HUES64 (cell line): ENCODE measurements at regions not wholly inside any gene's neighbourhood (a gene's known extent, or its start where the extent isn't known, plus 50 kb on each side); places are given as distances from the start of the nearest gene placed in this dataset.

Experiments used
- H3K27ac ChIP-seq: 2 replicates; pipeline ENCODE4 v1.7.0; 2013; ENCODE audit warnings: low read depth, low read length, inconsistent platforms
- H3K27me3 ChIP-seq: 2 replicates; pipeline ENCODE4 v1.6.1; 2013; ENCODE audit warnings: mild to moderate bottlenecking, low read length; ENCODE audit not compliant: insufficient read depth
- H3K36me3 ChIP-seq: 2 replicates; pipeline ENCODE4 v1.6.1; 2013; ENCODE audit warnings: mild to moderate bottlenecking, low read length; ENCODE audit not compliant: insufficient read depth
- H3K4me1 ChIP-seq: 2 replicates; pipeline ENCODE4 v1.6.1; 2013; ENCODE audit warnings: mild to moderate bottlenecking, low read length, moderate library complexity; ENCODE audit not compliant: insufficient read depth
- H3K4me3 ChIP-seq: 2 replicates; pipeline ENCODE4 v1.5.1; 2013; ENCODE audit warnings: mild to moderate bottlenecking, low read length, moderate library complexity
- H3K9ac ChIP-seq: 2 replicates; pipeline ENCODE4 v1.6.1; 2013; ENCODE audit warnings: mild to moderate bottlenecking, low read depth, low read length
- H3K9me3 ChIP-seq: 2 replicates; pipeline ENCODE4 v1.6.1; 2013; ENCODE audit warnings: low read depth, low read length; ENCODE audit not compliant: insufficient read depth
- WGBS: fragments of 150-250, 120-280 bp; methylation state at CpG from one replicate; pipeline ENCODE4 v1.1.7; 2013; ENCODE audit warnings: missing lambda C conversion rate; 5-methylcytosine and 5-hydroxymethylcytosine counted together

GRCh38 chr4:186351668-186352194 lies 85.7 kb downstream of the F11 start:
- H3K27me3 ChIP-seq = peaks cover 31% of the 10 kb centered on the region

GRCh38 chr4:186348433-186348832 lies 82.4 kb downstream of the F11 start:
- H3K9ac ChIP-seq = no peak overlapping the region

More at GRCh38 chr4:186351668-186352194, 85.7 kb downstream of the F11 start:
- 94% methylated on average over 7 of the region's 7 CpGs for WGBS
- Histone ChIP-seq H3K36me3 (no peaks in the 10 kb centered on the region), H3K27ac (no peak overlapping the region), H3K4me1 (peaks cover 3% of the 10 kb centered on the region; the same call in 1 of the 2 replicates), H3K4me3 (no peak overlapping the region), H3K9ac (no peak overlapping the region), H3K9me3 (no peaks in the 10 kb centered on the region)

GRCh38 chr4:186347743-186348142 lies 81.8 kb downstream of the F11 start:
- H3K9me3 ChIP-seq = no peaks in the 10 kb centered on the region
- H3K27me3 ChIP-seq = peaks cover 70% of the 10 kb centered on the region
- H3K4me3 ChIP-seq = no peak overlapping the region
- WGBS = 83% methylated on average over 12 of the region's 12 CpGs
- H3K36me3 ChIP-seq = no peaks in the 10 kb centered on the region
- H3K9ac ChIP-seq = no peak overlapping the region
- H3K27ac ChIP-seq = no peak overlapping the region
- H3K4me1 ChIP-seq = peaks cover 9% of the 10 kb centered on the region; the same call in 1 of the 2 replicates

More at GRCh38 chr4:186348433-186348832, 82.4 kb downstream of the F11 start:
- Histone ChIP-seq H3K4me3 (no peak overlapping the region), H3K27me3 (peaks cover 63% of the 10 kb centered on the region), H3K27ac (no peak overlapping the region), H3K9me3 (no peaks in the 10 kb centered on the region), H3K36me3 (no peaks in the 10 kb centered on the region), H3K4me1 (peaks cover 9% of the 10 kb centered on the region; the same call in 1 of the 2 replicates)
- WGBS = 79% methylated on average over 10 of the region's 10 CpGs

- H3K36me3 ChIP-seq = no peaks in the 10 kb centered on the region
- H3K27ac ChIP-seq = no peak overlapping the region
- 0 out of 2 replicates have a peak, but pooled peaks cover 6% of the 10 kb centered on the region for H3K4me1 ChIP-seq
- no peaks in the 10 kb centered on the region for H3K9me3 ChIP-seq
- H3K9ac ChIP-seq = no peak overlapping the region
- H3K27me3 ChIP-seq = peaks cover 95% of the 10 kb centered on the region
- WGBS = 17% methylated on average over 3 of the region's 3 CpGs
- H3K4me3 ChIP-seq = no peak overlapping the region
Observed at GRCh38 chr4:186345184-186345583, 79.2 kb downstream of the F11 start.

GRCh38 chr4:186342582-186342981 lies 76.6 kb downstream of the F11 start:
- Histone ChIP-seq H3K9me3 (no peaks in the 10 kb centered on the region), H3K36me3 (no peaks in the 10 kb centered on the region), H3K4me1 (0 out of 2 replicates have a peak, but pooled peaks cover 6% of the 10 kb centered on the region), H3K27ac (no peak overlapping the region), H3K27me3 (peaks cover 76% of the 10 kb centered on the region), H3K9ac (no peak overlapping the region), H3K4me3 (no peak overlapping the region)
- WGBS = 88% methylated on average over 5 of the region's 5 CpGs

- no peaks in the 10 kb centered on the region for H3K9me3 ChIP-seq
- peaks cover 67% of the 10 kb centered on the region for H3K27me3 ChIP-seq
- WGBS = 95% methylated on average over 5 of the region's 5 CpGs
- H3K4me3 ChIP-seq = no peak overlapping the region
- H3K4me1 ChIP-seq = 0 out of 2 replicates have a peak, but pooled peaks cover 6% of the 10 kb centered on the region
- no peak overlapping the region for H3K9ac ChIP-seq
- no peak overlapping the region for H3K27ac ChIP-seq
- H3K36me3 ChIP-seq = no peaks in the 10 kb centered on the region
Observed at GRCh38 chr4:186341655-186342054, 75.7 kb downstream of the F11 start.
